Psoas muscle (tissue), 7 donors: ENCODE measurements at regions not wholly inside any gene's neighbourhood (a gene's known extent, or its start where the extent isn't known, plus 50 kb on each side); places are given as distances from the start of the nearest gene placed in this dataset.

Experiments used
- ATAC-seq, 4 donors: fragments of 200-7000 bp; cut with Tn5 transposase; one replicate each; pipeline ENCODE4 v1.9.1; 2020; ENCODE audit warnings: moderate library complexity in 3 of 4, mild to moderate bottlenecking in 2 of 4
- DNase-seq, 2 donors: peaks; one replicate each; pipeline ENCODE4 v3.0.0-alpha.2; 2020
- H3K27ac ChIP-seq: fragments of 200-600 bp; one replicate; pipeline ENCODE4 v1.8.0; 2022
- H3K27me3 ChIP-seq, 3 donors: fragments of 200-600 bp in 1 of 3; one replicate each; pipeline versions ENCODE4 v1.6.1 to v1.8.0; 2013 to 2022; ENCODE audit warnings: low read length in 2 of 3, mild to moderate bottlenecking in 2 of 3, moderate library complexity in 1 of 3; ENCODE audit not compliant: insufficient read depth in 3 of 3
- H3K36me3 ChIP-seq, 2 donors: fragments of 200-600 bp in 1 of 2; one replicate each; pipeline versions ENCODE4 v1.6.1 to v1.8.0; 2013 to 2022; ENCODE audit warnings: low read depth in 1 of 2, mild to moderate bottlenecking in 1 of 2, moderate library complexity in 1 of 2; ENCODE audit not compliant: insufficient read depth in 1 of 2
- H3K4me1 ChIP-seq: fragments of 200-600 bp; one replicate; pipeline ENCODE4 v1.8.0; 2022
- H3K4me3 ChIP-seq: fragments of 200-600 bp; one replicate; pipeline ENCODE4 v1.8.0; 2022; ENCODE audit warnings: mild to moderate bottlenecking
- H3K9me3 ChIP-seq: fragments of 200-600 bp; one replicate; pipeline ENCODE4 v1.8.0; 2022
- CTCF ChIP-seq: fragments of 200-600 bp; IDR thresholded peaks from one replicate; pipeline ENCODE4 v1.8.0; 2022; ENCODE audit warnings: antibody characterized with exemption
- WGBS, 3 donors: extraction: QIAGEN DNeasy Blood & Tissue Kit; methylation state at CpG; one replicate each; pipeline versions ENCODE4 v1.1.6 to v1.1.7; 2013; 5-methylcytosine and 5-hydroxymethylcytosine counted together
- intact Hi-C, 2 donors: fragments of 100-400 bp; cut with DNase I; formaldehyde crosslinking; loops; one replicate each; pipeline versions ENCODE4 v1.11.0 to v1.14.2; 2022
- donor health status: healthy with polysubstance abuse.
- donor health status: DM: no; HTN: no; CAD: no; lungs with moderate emphysema.
- donor health status: Bipolar disorder and iron deficiency.
- donor health status: healthy.
- donor health status: DM: yes; HTN: yes; CAD: no.
- donor health status: DM: no; HTN: no; CAD: no.
- donor health status: DM: yes; HTN: yes; CAD: no.

GRCh38 chr3:24730173-24730572 is 235.5 kb upstream of the THRB start:
- no peaks in the 10 kb centered on the region for H3K27me3 ChIP-seq
- no peak overlapping the region for H3K4me3 ChIP-seq
- H3K27ac ChIP-seq: no peak overlapping the region
- WGBS, 3 donors: 80 to 90% (median 87%) methylated on average over 1 of the region's 1 CpG
- no peaks in the 10 kb centered on the region for H3K36me3 ChIP-seq
- TF ChIP-seq CTCF: no peak
- no peaks in the 10 kb centered on the region for H3K4me1 ChIP-seq
- DNase-seq: no peak
- peak in 2 of 4 donors; percentile 17 to 57 for ATAC-seq
- intact Hi-C loops: no loop called here
- H3K9me3 ChIP-seq: no peaks in the 10 kb centered on the region

- no peak overlapping the region for H3K4me3 ChIP-seq
- no peaks in the 10 kb centered on the region for H3K27me3 ChIP-seq
- no peak overlapping the region for H3K27ac ChIP-seq
- ATAC-seq (no peak), DNase-seq (no peak)
- no peaks in the 10 kb centered on the region for H3K4me1 ChIP-seq
- no peak for TF ChIP-seq CTCF
- no peaks in the 10 kb centered on the region for H3K9me3 ChIP-seq
- intact Hi-C loops: no loop called here
- H3K36me3 ChIP-seq: no peaks in the 10 kb centered on the region
Observed at GRCh38 chr3:24734019-24734418, 239.4 kb upstream of the THRB start.

GRCh38 chr3:24736701-24737100 is 242.1 kb upstream of the THRB start:
- no peaks in the 10 kb centered on the region for H3K36me3 ChIP-seq
- no peaks in the 10 kb centered on the region for H3K27me3 ChIP-seq
- H3K4me3 ChIP-seq: no peak overlapping the region
- ATAC-seq (no peak), DNase-seq (no peak)
- no peaks in the 10 kb centered on the region for H3K4me1 ChIP-seq
- H3K9me3 ChIP-seq: no peaks in the 10 kb centered on the region
- no peak overlapping the region for H3K27ac ChIP-seq
- intact Hi-C loops: no loop called here
- WGBS, 3 donors: 31 to 39% (median 35%) methylated on average over 3 of the region's 3 CpGs
- TF ChIP-seq CTCF: no peak

GRCh38 chr3:24740326-24740725 is 245.7 kb upstream of the THRB start:
- ATAC-seq: no peak
- H3K36me3 ChIP-seq: no peaks in the 10 kb centered on the region
- no peak for DNase-seq
- no peaks in the 10 kb centered on the region for H3K9me3 ChIP-seq
- no peak overlapping the region for H3K27ac ChIP-seq
- H3K4me1 ChIP-seq: no peaks in the 10 kb centered on the region
- H3K27me3 ChIP-seq: no peaks in the 10 kb centered on the region
- WGBS, 3 donors: 55 to 60% (median 55%) methylated on average over 3 of the region's 3 CpGs
- TF ChIP-seq CTCF: no peak
- intact Hi-C loops: no loop called here
- H3K4me3 ChIP-seq: no peak overlapping the region

GRCh38 chr3:24741506-24741905 is 246.9 kb upstream of the THRB start:
- intact Hi-C loops: no loop called here
- Histone ChIP-seq H3K27ac (no peak overlapping the region), H3K4me3 (no peak overlapping the region), H3K36me3 (no peaks in the 10 kb centered on the region), H3K9me3 (no peaks in the 10 kb centered on the region), H3K27me3 (no peaks in the 10 kb centered on the region), H3K4me1 (no peaks in the 10 kb centered on the region)
- TF ChIP-seq CTCF: no peak
- DNase-seq (no peak), ATAC-seq (no peak)
- WGBS, 3 donors: 92 to 95% (median 94%) methylated on average over 2 of the region's 2 CpGs
